ENCODE measurements at regions not wholly inside any gene's neighbourhood (a gene's known extent, or its start where the extent isn't known, plus 50 kb on each side); places are given as distances from the start of the nearest gene placed in this dataset.

GRCh38 chr3:150342896-150343467 is 65.1 kb upstream of the TSC22D2 start:
- TF ChIP-seq CTCF (IDR thresholded peaks at IDR 0.05) (no peak), POLR2A (IDR thresholded peaks at IDR 0.05) (no peak)
